GM12864 (cell line): ENCODE measurements at regions not wholly inside any gene's neighbourhood (a gene's known extent, or its start where the extent isn't known, plus 50 kb on each side); places are given as distances from the start of the nearest gene placed in this dataset.

Experiments
- DNase-seq: peaks from one replicate; pipeline ENCODE4 v3.0.0-alpha.2; 2011; ENCODE audit warnings: low read depth
- H3K4me3 ChIP-seq: 2 replicates; pipeline ENCODE4 v1.5.1; 2011; ENCODE audit warnings: mild to moderate bottlenecking, low read depth, low read length, control low read depth
- CTCF ChIP-seq: IDR thresholded peaks from 2 replicates; pipeline ENCODE4 v1.5.1; 2011; ENCODE audit warnings: low read depth, mild to moderate bottlenecking, moderate library complexity, low read length, control low read depth, inconsistent platforms; ENCODE audit errors: missing control alignments

GRCh38 chr13:44012910-44013757 lies 133.4 kb downstream of the LACC1 start:
- H3K4me3 ChIP-seq: no peak overlapping the region
- no peak for DNase-seq
- no peak for TF ChIP-seq CTCF

GRCh38 chr13:44013758-44014291 lies 134.1 kb downstream of the LACC1 start:
- H3K4me3 ChIP-seq: no peak overlapping the region
- no peak for TF ChIP-seq CTCF
- DNase-seq: no peak

GRCh38 chr13:44014501-44014900 lies 134.8 kb downstream of the LACC1 start:
- no peak for DNase-seq
- TF ChIP-seq CTCF: no peak
- H3K4me3 ChIP-seq: no peak overlapping the region

GRCh38 chr13:44015118-44015517 lies 135.4 kb downstream of the LACC1 start:
- no peak for TF ChIP-seq CTCF
- no peak for DNase-seq

GRCh38 chr13:44015811-44016210 lies 136.1 kb downstream of the LACC1 start:
- TF ChIP-seq CTCF: no peak
- no peak overlapping the region for H3K4me3 ChIP-seq
- no peak for DNase-seq

More at GRCh38 chr13:44015118-44015517, 135.4 kb downstream of the LACC1 start:
- no peak overlapping the region for H3K4me3 ChIP-seq

GRCh38 chr13:44017756-44018309 lies 138.1 kb downstream of the LACC1 start:
- TF ChIP-seq CTCF: no peak
- no peak overlapping the region for H3K4me3 ChIP-seq
- no peak for DNase-seq
